Stimulated activated CD4-positive, alpha-beta T cell treated with anti-CD3 and anti-CD28 coated beads, TNF-alpha, amount 100 ng/mL, for 4 hours (primary cell): ENCODE measurements at regions not wholly inside any gene's neighbourhood (a gene's known extent, or its start where the extent isn't known, plus 50 kb on each side); places are given as distances from the start of the nearest gene placed in this dataset.

Source experiments
- DNase-seq, 3 experiments: peaks; one replicate each; pipeline ENCODE4 v3.0.0-alpha.2; 2020; ENCODE audit warnings: low read depth in 3 of 3

DNA sequence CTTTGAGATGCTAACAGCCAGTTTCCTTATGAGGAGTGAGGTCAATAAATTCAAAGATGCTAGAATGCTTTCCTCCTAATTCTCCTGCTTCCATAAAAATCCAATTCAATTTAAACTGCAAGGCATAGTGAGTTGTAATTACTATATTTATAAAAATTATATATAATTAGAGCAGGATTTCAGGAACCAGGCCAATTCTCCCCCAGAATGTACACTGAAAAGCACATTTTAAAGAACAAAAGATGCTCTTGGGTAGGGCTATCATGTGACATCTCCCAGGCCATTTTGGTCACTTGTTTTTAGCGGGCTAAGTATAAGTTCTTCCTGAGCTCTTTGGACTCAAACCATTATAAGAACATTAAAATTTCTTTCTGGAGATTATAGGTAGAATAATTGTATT is 195.7 kb upstream of the KCNG1 start:
- no peak for DNase-seq

DNA sequence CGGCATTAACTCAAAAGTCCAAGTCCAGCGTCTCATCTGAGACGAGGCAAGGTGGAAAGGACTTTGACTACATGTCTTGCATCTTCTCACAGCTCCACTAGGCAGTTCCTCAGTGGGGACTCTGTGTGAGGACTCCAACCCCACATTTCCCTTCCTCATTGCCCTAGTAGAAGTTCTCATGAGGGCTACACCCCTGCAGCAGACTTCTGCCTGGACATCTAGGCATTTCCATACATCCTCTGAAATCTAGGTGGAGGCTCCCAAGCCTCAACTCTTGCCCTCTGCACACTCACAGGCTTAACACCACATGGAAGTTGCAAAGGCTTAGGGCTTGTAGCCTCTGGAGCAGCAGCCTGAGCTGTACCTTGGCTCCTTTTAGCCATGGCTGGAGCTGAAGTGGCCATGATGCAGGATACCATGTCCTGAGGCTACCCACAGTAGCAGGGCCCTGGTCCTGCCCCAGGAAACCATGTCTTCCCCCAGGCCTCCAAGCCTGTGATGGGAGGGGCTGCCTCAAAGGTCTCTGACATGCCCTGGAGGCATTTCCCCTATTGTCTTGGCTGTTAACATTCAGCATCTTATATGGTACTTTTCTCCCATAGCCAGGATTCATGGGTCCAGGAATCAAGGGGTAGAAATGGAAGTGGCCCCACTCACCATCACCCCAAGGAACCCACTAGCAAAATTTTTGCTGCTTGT is 194.6 kb upstream of the KCNG1 start:
- no peak for DNase-seq

DNA sequence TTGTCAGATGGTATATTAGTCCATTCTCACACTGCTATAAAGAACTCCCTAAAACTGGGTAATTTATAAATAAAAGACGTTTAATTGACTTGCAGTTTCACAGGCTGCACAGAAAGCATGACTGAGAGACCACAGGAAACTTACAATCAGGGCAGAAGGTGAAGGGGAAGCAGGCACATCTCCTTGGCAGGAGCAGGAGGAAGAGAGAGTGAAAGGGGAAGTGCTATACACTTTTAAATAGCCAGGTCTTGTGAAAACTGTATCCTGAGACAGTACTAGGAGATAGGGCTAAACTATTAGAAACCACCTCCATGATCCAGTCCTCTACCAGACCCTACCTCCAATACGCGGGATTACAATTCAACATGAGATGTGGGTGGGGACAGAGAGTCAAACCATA is 193.9 kb upstream of the KCNG1 start:
- no peak for DNase-seq

DNA sequence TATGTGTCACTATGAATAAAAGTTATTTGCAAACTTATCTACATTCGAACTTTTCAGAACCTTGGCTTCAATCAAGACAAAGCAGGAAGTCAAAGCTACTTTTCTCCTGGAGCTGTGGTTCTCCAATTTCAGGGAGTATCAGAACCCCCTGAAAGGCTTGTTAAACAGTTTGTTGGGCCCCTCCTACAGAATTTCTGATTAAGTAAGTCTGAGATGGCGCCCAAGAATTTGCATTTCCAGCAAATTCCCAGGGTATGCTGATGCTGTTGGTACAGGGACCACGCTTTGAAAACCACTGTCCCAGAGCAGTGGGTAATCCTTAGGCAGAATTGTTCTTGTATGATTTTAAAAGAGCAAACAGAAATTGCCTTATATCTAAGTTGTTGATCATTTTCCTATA is 189.9 kb upstream of the KCNG1 start:
- DNase-seq: no peak

DNA sequence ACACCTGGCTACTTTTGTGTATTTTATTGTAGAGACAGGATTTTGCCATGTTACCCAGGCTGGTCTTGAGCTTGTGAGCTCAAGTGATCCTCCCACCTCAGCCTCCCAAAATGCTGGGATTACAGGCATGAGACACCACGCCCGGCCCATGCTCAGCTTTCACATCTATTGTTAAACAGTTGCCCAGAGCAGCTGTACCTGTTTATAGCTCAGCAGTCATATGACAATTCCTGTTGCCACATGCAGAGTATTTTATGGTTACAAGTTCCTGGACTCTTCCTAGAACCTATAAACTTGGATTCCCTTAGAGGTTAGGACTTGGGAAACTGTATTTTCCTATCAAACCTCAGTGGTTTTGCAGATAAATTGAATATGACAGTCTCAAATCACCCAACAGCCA is 188.3 kb upstream of the KCNG1 start:
- no peak for DNase-seq

DNA sequence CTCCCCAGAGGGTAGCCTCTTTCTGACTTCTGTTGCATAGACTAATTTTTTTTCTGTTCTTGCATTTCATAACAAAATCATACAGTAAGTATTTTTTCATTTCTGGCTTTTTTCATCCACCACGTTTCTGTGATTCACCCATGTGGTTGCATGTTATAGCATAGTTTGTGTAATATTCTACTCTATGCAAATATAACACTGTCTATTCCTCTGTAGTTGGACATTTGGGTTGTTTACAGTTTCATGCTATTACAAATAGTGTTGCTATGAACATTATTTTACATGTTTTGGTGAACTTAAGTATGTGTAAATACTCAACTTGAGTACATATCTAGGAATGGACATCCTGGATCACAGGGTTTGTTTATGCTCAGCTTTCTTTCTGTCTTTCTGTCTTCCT is 187.2 kb upstream of the KCNG1 start:
- no peak for DNase-seq

DNA sequence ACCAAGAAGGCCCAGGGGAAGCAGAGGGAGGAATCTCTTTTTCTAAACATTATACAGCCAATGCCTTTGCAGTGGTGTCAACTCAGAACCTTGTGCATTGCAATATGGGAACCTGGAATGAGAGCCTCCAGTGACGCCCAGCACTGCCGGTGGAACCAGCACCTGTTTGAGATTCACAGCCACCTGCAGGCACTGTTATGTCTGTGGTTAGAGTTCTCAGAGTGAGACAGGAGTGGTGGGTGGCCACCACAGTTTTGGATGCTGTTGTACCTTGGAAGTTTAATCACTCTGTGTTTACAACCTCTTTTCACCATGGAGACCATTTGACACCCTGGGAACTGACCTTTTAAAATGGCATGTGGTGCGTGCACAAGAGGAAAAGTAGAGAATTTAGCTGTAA is 185.3 kb upstream of the KCNG1 start:
- no peak for DNase-seq

DNA sequence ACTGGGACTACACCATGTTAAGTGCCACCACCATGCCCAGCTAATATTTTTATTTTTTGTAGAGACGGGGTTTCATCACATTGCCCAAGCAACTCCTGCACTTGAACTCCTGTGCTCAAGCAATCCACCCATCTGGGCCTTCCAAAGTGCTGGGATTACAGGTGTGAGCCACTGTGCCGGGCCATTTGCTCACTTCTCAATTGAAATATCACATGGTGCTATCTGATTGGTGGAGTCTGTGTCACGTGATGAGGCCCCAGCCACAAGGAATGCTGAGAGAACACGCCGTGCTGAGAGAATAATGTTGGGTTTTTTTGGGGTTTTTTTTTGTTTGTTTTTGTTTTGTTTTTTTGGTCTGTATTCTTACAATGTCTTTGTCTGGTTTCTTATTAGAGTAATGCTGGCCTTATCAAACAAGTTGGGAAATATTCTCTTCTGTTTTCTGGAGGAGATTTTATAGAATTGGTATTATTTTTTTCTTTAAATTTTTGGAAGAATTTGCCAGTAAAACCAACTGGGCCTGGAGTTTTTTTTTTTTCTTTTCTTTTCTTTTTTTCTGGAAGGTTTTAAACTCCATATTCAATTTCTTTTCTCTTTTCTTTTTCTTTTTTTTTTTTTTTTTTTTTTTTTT is 183.2 kb upstream of the KCNG1 start:
- DNase-seq: no peak

DNA sequence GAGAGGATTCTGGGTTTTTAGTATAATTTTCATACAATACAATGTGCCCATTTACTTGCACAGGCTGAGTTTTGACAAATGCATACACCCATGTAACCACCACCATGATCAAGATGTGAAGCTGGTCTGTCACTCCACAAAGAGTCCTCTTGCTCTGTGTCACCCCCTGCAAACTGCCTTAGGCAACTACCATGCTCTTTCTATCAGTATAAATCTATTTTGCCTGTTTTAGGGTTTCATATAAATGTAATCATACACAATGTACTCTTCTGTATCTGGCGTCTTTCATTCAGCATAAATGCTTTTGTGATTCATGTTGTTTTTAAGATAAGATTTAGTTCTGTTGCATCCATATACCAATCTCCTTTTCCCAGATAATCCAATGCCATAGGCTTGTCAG is 181.9 kb upstream of the KCNG1 start:
- DNase-seq: no peak

DNA sequence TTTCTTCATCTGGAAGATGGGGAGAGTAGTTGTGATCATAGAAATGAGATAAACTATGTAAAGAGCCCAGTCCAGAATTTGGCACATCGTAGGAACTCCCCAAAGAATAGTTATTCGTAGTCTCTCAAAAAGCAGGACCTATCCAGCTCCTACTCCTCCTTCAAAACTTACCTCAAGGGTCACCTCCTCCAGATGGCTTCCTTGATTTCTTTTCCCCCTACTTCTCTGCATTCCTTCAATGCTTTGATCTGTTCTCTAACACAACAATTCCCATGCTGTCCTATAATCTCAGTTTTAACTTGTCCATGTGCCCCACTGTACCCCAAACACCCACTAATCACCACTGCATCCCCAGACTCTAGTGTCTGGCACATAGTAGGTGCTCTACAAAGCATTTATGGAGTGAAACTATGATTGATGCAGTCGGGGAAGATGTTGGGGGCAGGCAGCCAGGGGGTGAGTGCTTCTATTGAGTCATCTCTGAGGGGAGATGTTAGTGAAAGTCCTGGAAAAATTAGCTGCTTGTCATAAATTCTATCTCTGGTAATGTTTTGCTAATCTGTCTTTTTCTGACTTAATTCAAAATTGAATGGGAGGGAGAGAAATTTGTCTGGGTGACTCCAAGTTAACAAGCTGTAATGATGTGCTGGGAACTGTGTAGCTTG is 181.3 kb upstream of the KCNG1 start:
- DNase-seq: no peak

DNA sequence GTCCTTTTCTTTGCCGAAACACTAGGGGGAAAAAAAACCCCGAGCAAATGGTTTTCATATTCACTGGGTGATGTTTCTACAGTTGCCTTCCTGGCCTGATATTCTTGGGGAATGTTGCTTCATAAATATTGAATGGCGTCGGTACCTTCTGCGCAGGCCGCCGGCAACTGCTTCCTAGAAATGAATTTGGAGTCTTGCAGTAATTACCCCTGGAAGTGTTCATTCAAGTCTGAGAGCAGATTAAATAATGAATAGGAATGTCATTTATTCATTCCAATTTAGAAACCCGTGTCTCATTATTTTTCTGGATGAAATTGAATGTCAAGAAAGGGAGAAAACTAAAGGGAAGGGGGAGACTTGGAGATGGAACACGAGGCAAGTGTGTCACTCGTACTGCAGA is 179.4 kb upstream of the KCNG1 start:
- DNase-seq: no peak

DNA sequence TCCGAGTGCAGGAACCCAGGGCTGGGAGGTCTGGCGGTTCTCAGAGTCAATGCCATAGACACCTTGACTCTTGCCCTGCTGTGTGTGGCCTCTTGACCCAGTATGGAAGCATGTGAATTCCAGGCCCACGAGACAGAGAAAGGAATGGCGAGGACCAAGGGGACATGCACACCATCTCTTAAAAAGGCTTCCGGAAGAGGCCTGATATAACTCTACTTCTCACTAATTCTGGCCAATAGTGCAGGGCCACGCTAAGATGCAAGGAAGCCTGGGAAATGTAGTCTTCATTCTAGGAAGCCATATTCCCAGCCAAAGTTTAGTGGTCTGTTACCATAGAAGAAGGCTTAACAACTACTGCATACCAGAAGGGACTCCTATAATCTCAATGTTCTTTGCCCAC is 177.0 kb upstream of the KCNG1 start:
- DNase-seq: no peak

DNA sequence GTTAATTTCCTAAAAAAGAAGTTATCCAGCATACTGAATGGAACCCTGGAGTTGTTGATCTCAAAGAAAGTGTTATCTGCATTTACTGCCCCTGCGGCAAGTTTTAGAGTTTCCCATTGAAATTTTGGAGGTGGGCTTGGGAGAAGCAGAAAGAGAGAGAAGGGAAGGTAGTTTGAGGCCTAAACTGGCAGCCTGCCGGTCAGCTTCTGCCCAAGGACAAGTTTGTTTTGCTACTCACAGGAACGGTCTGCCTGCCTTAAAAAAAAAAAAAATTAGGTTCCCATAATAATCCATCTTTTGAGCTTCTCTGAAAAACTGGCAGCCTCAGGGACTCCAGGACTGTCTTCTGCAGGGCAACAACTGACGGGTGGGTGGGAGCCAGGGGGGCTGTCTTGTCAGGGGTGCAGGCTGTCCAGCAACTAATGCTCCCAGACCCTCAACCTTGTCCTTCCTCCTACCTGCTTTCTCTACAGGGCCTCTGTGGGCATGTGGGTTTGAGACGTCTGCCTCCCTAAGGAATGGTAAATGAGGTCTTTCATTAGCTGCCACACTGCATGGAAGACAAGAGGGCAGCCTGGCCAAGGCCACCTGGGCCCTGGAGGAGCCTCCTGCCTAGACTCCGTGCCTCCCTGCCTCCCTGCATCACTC is 176.1 kb upstream of the KCNG1 start:
- DNase-seq: no peak

DNA sequence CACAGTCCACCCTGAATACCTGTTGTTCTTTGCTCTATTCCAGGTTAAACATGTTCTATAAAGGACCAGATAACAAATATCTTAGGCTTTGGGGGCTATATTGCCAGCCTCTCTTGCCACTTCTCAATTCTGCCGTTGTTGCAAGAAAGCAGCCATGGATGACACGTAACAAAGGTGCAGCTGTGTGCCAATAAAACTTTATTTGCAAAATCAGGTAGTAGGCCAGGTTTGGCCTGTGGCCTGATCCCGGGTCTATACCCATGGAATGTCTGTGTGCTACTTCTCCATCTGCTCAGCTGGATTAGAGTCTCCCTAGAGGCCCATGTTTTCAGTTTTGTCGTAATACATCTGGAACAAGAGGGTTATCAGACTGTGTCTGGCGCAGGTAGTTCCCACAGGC is 175.3 kb upstream of the KCNG1 start:
- DNase-seq: no peak

DNA sequence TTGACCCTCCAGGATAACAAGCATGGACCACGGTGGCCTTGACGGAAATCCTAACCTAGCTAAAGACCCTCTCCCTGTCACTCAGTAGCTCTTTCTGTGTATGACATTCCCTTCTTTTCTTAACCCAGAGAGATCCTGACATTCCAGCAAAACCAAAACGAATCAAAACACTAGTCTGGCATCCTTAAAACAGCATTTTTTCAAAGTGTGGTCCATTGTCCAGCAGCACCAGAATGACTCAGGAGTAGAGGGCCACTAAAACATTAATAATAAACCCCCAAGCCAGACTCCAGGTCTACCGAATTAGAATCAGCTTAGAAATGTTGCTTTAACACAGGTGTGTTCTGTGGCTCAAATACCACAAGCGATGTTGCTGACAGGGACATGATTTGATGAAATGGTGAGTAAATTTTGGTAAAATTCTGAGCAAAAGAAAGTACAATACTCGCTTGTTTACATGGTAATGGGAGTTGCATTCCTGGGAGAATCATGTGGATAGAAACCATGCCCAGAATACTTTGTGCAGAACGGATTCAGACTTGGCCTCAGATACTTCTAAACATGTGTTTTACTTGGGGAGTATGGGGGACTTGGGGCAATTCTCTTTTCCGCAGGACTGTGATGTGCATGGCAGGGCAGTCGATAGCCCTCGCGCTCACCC is 174.2 kb upstream of the KCNG1 start:
- no peak for DNase-seq

DNA sequence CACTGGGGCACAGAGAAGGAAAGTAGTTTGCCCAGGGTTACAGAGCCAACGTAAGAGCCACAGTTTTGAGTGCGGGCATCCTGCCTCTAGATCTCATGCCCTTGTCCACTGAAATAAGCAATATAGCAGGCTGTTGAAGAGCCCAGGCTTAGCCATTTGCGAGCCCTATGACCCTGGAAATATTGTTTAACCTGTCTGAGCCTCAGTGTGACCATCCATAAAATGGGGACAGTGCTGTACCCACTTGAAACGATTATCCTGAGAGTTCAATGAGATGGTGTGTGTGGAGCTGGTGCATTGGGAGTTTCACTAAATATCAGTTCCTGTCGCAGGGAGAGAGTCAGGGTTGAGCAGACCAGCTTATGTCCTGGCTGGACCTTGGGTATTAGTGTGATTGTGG is 173.1 kb upstream of the KCNG1 start:
- no peak for DNase-seq

DNA sequence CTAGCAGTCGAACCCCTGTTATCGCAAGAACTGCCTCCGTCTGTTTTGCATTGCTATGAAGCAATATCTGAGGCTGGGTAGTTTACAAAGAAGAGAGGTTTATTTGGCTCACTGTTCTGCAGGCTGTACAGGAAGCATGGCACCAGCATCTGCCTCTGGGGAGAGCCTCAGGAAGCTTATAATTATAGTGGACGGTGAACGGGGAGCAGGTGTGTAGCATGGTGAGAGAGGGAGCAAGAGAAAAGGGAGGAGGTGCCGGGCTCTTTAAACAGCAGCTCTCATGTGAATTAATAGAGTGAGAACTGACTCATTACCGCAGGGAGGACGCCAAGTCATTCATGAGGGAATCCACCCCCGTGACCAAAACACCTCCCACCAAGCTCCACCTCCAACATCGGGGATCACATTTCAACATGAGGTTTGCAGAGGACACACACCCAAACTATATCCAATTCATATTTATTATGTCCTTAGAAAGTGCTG is 172.6 kb upstream of the KCNG1 start:
- DNase-seq: no peak

DNA sequence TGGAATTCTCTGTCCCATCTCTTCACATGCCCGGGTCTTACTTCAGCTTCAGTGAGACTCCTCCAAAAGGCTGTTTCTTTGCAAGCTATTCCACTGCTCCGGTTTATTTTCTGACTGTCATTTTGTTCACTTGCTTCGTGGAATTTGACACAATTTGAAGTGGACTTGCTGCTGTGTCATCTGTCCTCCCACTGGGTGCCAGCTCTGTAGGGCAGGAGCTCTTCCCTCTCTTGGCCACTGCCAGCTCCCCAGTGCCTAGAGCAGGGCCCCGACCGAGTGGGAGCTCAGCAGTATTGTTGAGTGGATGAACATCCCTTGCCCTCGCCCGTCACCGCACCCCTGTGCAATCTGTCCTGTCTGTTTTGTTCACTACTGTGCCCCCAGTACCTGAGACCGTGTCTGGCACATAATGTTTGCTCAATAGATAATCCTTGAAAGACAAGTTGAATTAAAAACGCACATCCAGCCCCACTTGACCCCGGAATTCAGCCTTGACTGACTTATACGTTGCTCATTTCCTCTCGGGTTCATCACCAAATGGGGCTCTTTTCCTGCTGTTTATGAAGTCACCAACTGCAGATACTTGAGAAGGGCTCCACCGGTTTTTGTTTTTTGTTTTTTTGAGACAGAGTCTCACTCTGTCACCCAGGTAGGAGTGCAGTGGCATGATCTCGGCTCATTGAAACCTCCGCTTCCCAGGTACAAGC is 170.3 kb upstream of the KCNG1 start:
- no peak for DNase-seq

DNA sequence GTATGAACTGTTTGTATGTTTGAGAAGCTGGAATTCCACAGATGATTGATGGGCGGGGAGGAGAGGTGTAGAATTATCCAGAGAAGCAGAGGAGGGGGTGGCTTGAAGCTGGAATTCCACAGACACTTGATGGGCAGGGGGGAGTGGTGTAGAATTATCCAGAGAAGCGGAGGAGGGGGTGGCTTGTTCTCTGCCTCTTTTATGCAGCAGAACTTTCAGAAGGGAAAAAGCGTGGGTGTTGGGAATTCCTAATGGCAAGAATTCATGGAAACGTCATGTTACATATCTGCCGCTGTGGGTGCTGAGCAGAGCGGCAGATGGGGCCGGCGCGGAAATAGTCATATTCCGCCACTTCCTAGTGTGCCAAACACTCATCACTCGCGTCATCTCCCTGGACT is 167.9 kb upstream of the KCNG1 start:
- DNase-seq: no peak

DNA sequence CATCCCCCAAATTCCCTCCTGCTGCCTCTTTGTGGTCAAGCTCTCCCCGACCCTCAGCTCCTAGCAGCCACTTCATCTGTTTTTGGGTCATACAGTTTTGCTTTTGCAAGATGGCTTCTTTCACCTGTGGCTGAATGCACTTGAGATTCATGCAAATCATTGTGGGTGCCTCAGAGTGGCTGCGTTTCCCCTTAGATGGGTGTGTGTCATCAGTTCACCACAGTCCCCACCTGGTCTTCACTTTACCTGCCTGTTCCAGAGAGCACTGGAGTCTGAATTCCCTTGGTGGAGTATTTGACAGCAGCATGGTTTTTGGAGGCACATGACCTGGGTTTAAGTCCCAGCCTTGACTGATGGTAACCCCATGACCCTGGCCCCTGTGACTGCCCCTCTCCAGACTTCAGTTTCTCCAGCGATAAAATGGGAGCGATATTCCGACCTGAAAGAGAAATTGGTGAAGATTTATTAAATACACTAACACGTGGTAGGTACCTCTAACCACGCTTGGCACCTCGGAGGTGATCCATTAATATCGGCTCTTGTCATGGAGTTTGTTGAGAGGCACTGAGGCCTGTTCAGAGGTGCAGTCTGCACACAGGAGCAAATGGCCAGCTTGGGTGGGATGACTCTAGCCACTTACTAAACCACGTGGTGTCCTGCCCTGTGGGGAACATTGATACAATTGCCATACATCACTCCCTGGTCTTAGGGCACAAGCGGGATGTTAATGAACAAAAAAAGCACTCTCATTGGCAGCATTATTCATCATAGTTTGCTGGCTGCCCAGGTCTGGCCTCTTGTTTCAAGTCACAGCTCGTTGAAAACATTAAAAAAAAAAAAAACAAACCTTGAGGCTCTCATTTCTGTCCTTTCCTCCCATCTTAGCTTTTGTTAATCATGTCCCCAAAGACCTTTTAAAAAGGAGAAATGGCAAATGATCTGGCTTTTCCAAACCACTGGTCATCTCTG is 167.2 kb upstream of the KCNG1 start:
- DNase-seq: no peak
